ENCODE measurements at regions not wholly inside any gene's neighbourhood (a gene's known extent, or its start where the extent isn't known, plus 50 kb on each side); places are given as distances from the start of the nearest gene placed in this dataset.

- no peaks in the 10 kb centered on the region for H3K36me3 ChIP-seq
- no peaks in the 10 kb centered on the region for H3K27me3 ChIP-seq (ENCODE audit: insufficient read depth, low read depth, severe bottlenecking)
- no peaks in the 10 kb centered on the region for H3K9me3 ChIP-seq (ENCODE audit: severe bottlenecking)
- TF ChIP-seq, protein P1, sequence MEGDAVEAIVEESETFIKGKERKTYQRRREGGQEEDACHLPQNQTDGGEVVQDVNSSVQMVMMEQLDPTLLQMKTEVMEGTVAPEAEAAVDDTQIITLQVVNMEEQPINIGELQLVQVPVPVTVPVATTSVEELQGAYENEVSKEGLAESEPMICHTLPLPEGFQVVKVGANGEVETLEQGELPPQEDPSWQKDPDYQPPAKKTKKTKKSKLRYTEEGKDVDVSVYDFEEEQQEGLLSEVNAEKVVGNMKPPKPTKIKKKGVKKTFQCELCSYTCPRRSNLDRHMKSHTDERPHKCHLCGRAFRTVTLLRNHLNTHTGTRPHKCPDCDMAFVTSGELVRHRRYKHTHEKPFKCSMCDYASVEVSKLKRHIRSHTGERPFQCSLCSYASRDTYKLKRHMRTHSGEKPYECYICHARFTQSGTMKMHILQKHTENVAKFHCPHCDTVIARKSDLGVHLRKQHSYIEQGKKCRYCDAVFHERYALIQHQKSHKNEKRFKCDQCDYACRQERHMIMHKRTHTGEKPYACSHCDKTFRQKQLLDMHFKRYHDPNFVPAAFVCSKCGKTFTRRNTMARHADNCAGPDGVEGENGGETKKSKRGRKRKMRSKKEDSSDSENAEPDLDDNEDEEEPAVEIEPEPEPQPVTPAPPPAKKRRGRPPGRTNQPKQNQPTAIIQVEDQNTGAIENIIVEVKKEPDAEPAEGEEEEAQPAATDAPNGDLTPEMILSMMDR (IDR thresholded peaks at IDR 0.05; ENCODE audit: low read depth, low read length), result no peak
- no peak for DNase-seq
- no peak overlapping the region for H3K4me3 ChIP-seq (ENCODE audit: low read depth, low read length)
- no peak overlapping the region for H3K27ac ChIP-seq
Observed at GRCh38 chr13:79673993-79674377, 193.0 kb downstream of the NDFIP2 start.

DNA sequence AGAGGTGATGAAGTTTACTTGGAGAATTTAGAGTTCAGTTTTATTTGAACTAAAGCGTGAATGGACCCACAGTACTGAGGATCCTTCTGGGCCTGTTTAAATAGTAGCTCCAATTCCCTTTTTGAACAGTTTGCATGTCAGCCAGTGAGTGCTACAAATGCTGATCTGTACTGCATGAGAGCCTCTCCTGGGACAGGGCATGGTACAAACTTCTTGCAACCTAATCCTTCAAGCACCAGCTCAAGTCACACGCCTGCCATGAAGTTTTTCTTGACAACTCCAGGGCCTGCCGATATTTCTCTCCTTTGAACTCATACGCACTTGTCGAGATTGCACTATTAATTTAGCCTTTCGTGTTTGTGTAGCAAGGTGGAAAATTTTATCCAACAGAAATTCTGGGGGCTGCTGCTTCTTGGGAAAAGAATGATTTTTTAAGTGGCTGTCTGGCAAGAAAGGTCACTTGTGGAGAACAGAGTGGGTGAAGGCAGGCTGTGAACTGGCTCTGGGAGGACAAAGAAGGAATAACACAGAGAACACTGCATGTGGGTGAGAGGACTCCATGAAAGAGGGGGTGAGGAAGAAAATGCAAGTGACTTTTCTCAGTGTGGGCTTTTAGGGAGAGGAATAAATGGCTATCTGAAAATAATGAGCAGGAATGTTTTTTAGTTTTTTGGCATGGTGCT is 192.5 kb downstream of the NDFIP2 start:
- Histone ChIP-seq H3K27ac (no peak overlapping the region), H3K4me3 (ENCODE audit: low read depth, low read length) (no peak overlapping the region), H3K9me3 (ENCODE audit: severe bottlenecking) (no peaks in the 10 kb centered on the region), H3K27me3 (ENCODE audit: insufficient read depth, low read depth, severe bottlenecking) (no peaks in the 10 kb centered on the region), H3K36me3 (no peaks in the 10 kb centered on the region)
- TF ChIP-seq, protein P1 (IDR thresholded peaks at IDR 0.05; ENCODE audit: low read depth, low read length), result no peak
- no peak for DNase-seq

- no peak for DNase-seq
Observed at GRCh38 chr13:79671420-79671819, 190.5 kb downstream of the NDFIP2 start.

DNA sequence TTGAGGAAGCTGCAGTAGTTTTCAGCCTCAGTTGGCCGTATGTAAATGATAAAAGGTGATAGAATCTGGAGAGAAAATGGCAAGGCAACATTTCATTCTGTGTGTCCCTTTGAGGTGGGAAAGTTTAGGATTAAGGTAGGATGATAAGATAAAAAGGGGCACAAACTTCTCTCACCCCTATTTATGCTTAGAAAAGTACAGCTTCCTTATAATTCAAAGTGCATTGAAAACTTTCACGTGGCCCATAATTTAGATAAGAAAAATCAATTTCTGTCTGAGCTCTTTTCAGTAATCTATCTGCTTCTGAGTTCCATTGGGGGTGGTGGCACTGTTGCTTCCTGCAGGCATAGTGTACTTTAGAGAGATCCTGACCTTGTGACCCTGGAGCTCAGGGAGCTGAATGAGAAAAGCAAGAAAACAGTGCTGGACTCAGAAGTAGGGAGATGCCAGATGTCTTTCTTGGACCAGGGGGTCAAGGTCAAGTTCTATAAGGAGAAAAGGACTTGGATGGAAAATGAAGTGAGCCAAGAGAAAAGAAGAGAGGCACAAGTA is 187.3 kb downstream of the NDFIP2 start:
- TF ChIP-seq, protein P1 (IDR thresholded peaks at IDR 0.05; ENCODE audit: low read depth, low read length), result no peak
- no peak for DNase-seq
- no peaks in the 10 kb centered on the region for H3K36me3 ChIP-seq
- H3K4me3 ChIP-seq (ENCODE audit: low read depth, low read length), result no peak overlapping the region
- H3K27me3 ChIP-seq (ENCODE audit: insufficient read depth, low read depth, severe bottlenecking), result no peaks in the 10 kb centered on the region
- no peaks in the 10 kb centered on the region for H3K9me3 ChIP-seq (ENCODE audit: severe bottlenecking)
- H3K27ac ChIP-seq, result no peak overlapping the region

More at GRCh38 chr13:79671420-79671819, 190.5 kb downstream of the NDFIP2 start:
- H3K4me3 ChIP-seq (ENCODE audit: low read depth, low read length), result no peak overlapping the region
- no peaks in the 10 kb centered on the region for H3K27me3 ChIP-seq (ENCODE audit: insufficient read depth, low read depth, severe bottlenecking)
- H3K9me3 ChIP-seq (ENCODE audit: severe bottlenecking), result no peaks in the 10 kb centered on the region
- TF ChIP-seq, protein P1 (IDR thresholded peaks at IDR 0.05; ENCODE audit: low read depth, low read length), result no peak
- no peaks in the 10 kb centered on the region for H3K36me3 ChIP-seq
- H3K27ac ChIP-seq, result no peak overlapping the region

DNA sequence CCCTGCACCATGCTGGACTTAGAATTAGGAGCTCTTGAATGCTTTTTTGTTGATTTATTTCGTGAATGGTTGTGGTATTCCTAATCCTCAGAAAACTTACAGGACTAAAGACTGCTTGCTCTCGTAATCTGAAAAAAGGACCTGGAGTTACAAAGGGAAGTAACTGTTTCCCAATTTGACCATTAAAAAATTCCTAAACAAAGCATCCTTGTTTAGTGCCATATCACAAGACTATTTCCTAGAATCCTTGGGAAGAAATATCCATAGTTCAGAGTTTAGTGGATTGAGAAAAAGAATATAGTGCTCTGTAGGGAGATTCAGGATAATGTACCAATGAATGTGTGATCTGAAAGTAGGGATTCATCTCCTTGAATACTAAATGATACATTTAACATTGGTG is 186.8 kb downstream of the NDFIP2 start:
- Histone ChIP-seq H3K9me3 (ENCODE audit: severe bottlenecking) (no peaks in the 10 kb centered on the region), H3K4me3 (ENCODE audit: low read depth, low read length) (no peak overlapping the region), H3K27me3 (ENCODE audit: insufficient read depth, low read depth, severe bottlenecking) (no peaks in the 10 kb centered on the region), H3K36me3 (no peaks in the 10 kb centered on the region), H3K27ac (no peak overlapping the region)
- TF ChIP-seq, protein P1 (IDR thresholded peaks at IDR 0.05; ENCODE audit: low read depth, low read length), result no peak
- no peak for DNase-seq
